ENCODE measurements at regions not wholly inside any gene's neighbourhood (a gene's known extent, or its start where the extent isn't known, plus 50 kb on each side); places are given as distances from the start of the nearest gene placed in this dataset.

DNA sequence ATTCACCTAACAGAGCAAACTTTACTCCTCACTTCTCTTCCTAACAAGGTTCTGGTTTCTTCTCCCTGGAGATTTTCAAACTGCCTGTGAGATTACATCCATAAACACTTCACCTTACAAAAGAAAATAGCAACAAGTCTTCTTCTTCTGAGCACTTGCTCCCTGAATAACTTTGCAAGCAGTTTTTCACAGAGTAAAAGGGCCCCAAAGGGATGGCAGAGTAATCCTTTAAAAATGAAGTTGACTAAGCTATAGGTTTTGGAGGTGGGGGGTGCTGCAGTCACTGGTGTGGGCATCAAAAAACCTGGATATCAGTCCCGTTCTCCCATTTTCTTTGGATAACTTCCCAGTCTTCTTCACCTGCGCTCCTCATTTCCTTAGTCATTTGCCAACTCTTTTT is 484.9 kb downstream of the MIAT start:
- no peaks in the 10 kb centered on the region for H3K9me3 ChIP-seq
- no peaks in the 10 kb centered on the region for H3K4me1 ChIP-seq
- H3K36me3 ChIP-seq: no peaks in the 10 kb centered on the region
- DNase-seq (ENCODE audit: low spot score): no peak
- no peak overlapping the region for H3K27ac ChIP-seq
- TF ChIP-seq, protein P1, sequence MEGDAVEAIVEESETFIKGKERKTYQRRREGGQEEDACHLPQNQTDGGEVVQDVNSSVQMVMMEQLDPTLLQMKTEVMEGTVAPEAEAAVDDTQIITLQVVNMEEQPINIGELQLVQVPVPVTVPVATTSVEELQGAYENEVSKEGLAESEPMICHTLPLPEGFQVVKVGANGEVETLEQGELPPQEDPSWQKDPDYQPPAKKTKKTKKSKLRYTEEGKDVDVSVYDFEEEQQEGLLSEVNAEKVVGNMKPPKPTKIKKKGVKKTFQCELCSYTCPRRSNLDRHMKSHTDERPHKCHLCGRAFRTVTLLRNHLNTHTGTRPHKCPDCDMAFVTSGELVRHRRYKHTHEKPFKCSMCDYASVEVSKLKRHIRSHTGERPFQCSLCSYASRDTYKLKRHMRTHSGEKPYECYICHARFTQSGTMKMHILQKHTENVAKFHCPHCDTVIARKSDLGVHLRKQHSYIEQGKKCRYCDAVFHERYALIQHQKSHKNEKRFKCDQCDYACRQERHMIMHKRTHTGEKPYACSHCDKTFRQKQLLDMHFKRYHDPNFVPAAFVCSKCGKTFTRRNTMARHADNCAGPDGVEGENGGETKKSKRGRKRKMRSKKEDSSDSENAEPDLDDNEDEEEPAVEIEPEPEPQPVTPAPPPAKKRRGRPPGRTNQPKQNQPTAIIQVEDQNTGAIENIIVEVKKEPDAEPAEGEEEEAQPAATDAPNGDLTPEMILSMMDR (IDR thresholded peaks at IDR 0.05): no peak
- no peaks in the 10 kb centered on the region for H3K27me3 ChIP-seq
- H3K4me3 ChIP-seq: no peak overlapping the region

DNA sequence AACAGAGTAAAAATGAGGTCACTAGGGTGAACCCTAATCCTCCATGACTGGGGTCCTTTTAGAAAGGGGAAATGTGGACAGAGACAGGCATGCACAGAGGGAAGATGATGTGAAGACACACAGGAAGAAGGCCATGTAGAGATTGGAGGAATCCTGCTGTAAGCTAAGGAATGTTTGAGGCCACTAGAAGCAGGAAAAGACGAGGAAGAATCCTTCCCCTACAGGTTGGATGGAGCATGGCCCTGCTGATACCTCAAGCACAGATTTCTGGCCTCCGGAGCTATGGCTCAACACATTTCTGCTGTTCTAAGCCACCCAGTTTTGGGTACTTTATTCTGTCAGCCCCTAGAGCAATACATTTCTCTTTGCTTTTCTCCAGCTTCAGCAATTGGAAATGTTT is 486.9 kb downstream of the MIAT start:
- no peaks in the 10 kb centered on the region for H3K36me3 ChIP-seq
- no peaks in the 10 kb centered on the region for H3K27me3 ChIP-seq
- no peak overlapping the region for H3K27ac ChIP-seq
- no peak overlapping the region for H3K4me3 ChIP-seq
- no peaks in the 10 kb centered on the region for H3K4me1 ChIP-seq
- no peak for DNase-seq (ENCODE audit: low spot score)
- TF ChIP-seq, protein P1 (IDR thresholded peaks at IDR 0.05): no peak
- H3K9me3 ChIP-seq: peaks cover 0 to 4% of the 10 kb centered on the region in 2 donors

DNA sequence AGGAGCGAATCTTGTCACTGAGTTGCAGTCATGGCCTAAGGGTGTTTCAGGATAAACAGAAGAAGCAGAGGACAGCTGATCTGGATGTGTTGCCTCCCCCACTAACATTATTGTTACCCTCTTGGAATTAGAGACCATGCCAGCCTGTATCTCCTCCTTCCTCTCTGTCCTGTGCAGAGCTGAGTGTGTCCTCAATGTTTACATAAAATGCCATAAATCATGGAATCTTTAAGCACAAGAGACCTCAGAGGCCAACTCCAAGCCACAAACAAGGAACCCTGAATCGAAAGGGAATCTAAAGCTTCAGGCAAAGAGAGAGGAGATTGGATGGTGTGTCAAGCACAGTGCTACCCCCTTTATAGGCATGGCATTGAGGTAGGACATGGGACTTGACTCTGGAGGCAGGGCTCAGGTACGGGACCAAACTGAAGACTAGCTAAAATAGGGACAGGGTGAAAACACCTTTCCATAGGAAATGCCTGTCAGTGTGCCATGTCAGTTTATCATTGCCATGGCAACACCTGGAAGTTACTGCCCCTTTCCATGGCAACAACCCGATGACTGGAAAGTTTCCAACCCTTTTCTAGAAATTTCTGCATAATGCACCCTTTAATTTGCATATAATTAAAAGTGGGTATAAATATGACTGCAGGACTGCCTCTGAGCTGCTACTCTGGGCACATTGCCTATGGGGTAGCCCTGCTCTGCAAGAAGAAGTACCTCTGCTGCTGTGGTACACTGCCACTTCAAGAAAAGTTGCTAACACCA is 489.7 kb downstream of the MIAT start:
- H3K9me3 ChIP-seq: peaks cover 0 to 4% of the 10 kb centered on the region in 2 donors
- H3K4me3 ChIP-seq: no peak overlapping the region
- DNase-seq (ENCODE audit: low spot score): no peak
- no peaks in the 10 kb centered on the region for H3K36me3 ChIP-seq
- no peaks in the 10 kb centered on the region for H3K27me3 ChIP-seq
- TF ChIP-seq, protein P1 (IDR thresholded peaks at IDR 0.05): no peak
- peaks cover 0 to 10% of the 10 kb centered on the region in 2 donors for H3K4me1 ChIP-seq
- no peak overlapping the region for H3K27ac ChIP-seq

DNA sequence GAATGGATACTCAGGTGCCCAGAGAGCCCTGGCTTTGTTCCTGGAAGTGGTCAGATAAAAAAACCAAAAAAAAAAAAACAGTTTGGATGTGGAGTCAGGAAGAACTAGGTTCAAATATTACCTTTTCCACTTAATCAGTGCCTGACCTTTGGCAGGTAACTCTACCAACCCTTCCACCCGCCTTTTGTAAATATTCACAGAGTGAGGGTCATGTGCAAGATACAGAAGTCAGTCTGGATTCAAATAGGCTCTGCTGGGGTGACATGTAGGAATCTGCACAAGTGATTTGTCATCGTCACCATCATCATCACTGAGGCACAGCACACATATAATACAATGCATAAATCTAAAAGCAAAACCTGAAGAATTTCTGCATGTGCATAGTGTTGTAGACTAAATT is 490.7 kb downstream of the MIAT start:
- H3K4me1 ChIP-seq: peaks cover 0 to 10% of the 10 kb centered on the region in 2 donors
- TF ChIP-seq, protein P1 (IDR thresholded peaks at IDR 0.05): no peak
- no peak for DNase-seq (ENCODE audit: low spot score)
- H3K27ac ChIP-seq: no peak overlapping the region
- no peaks in the 10 kb centered on the region for H3K36me3 ChIP-seq
- H3K4me3 ChIP-seq: no peak overlapping the region
- H3K27me3 ChIP-seq: no peaks in the 10 kb centered on the region
- H3K9me3 ChIP-seq: peaks cover 0 to 11% of the 10 kb centered on the region in 2 donors

DNA sequence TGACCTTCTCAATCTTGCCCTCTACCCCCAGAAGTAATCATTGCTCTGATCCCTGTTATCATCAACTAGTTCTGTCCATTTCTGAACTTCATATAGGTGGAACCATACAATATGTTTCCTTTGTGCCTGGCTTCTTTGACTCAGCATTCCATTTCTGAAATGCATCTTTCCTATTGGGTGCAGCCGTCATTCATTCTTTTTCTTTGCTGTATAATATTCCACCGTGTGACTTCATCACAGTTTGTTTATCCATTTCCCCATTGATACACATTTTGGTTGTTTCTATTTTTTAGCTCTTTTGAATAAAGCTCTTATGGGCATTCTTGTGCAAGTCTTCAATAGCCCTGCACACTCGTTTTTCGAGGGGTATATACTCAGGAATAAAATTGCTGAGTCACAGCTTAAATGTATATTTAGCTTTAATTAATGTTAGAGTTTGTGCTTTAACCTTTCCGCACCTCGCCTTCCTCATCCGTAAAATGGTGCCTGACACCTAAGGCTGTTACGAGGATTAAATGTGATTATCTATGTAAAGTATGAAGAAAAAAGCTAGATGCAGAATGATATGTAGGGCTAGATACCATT is 491.6 kb downstream of the MIAT start:
- H3K4me1 ChIP-seq: peaks cover 0 to 10% of the 10 kb centered on the region in 2 donors
- H3K9me3 ChIP-seq: peaks cover 0 to 19% of the 10 kb centered on the region in 2 donors
- TF ChIP-seq, protein P1 (IDR thresholded peaks at IDR 0.05): no peak
- H3K27me3 ChIP-seq: no peaks in the 10 kb centered on the region
- DNase-seq (ENCODE audit: low spot score): no peak
- no peaks in the 10 kb centered on the region for H3K36me3 ChIP-seq
- H3K27ac ChIP-seq: no peak overlapping the region
- no peak overlapping the region for H3K4me3 ChIP-seq

Measured in right atrium auricular region (tissue), 2 donors.